HG03378 (cell line): ENCODE measurements at regions not wholly inside any gene's neighbourhood (a gene's known extent, or its start where the extent isn't known, plus 50 kb on each side); places are given as distances from the start of the nearest gene placed in this dataset.
"Not testable (repeated sequence)": the region's sequence is repeated elsewhere in the genome, so short reads cannot be mapped to it uniquely, and the experiment has no call there.

Source experiments
- ATAC-seq: cut with Tn5 transposase; IDR thresholded peaks from one replicate; pipeline ENCODE4 v1.9.1; 2021; ENCODE audit warnings: mild to moderate bottlenecking, moderate library complexity; ENCODE audit not compliant: unreplicated experiment

GRCh38 chr17:68097161-68097805, 61.7 kb downstream of the KPNA2 start:
- no peak for ATAC-seq

GRCh38 chr17:68099341-68099753, 63.8 kb downstream of the KPNA2 start:
- not testable (repeated sequence) for ATAC-seq

- ATAC-seq = no peak
Measured at GRCh38 chr17:68100000-68100641, 64.6 kb downstream of the KPNA2 start.

- peak; percentile 49 for ATAC-seq
Measured at GRCh38 chr17:68101075-68101986, 65.8 kb downstream of the KPNA2 start.

- ATAC-seq = no peak
Measured at GRCh38 chr17:68101987-68102314, 66.4 kb downstream of the KPNA2 start.

- ATAC-seq = no peak
Measured at GRCh38 chr17:68102318-68102758, 66.8 kb downstream of the KPNA2 start.

GRCh38 chr17:68103148-68103547, 67.6 kb downstream of the KPNA2 start:
- ATAC-seq = no peak

- no peak for ATAC-seq
Measured at GRCh38 chr17:68106085-68106484, 70.5 kb downstream of the KPNA2 start.

- ATAC-seq = no peak
Measured at GRCh38 chr17:68107373-68107772, 71.8 kb downstream of the KPNA2 start.

- ATAC-seq = no peak
Measured at GRCh38 chr17:68108313-68109000, 72.9 kb downstream of the KPNA2 start.

GRCh38 chr17:68109404-68109803, 73.9 kb downstream of the KPNA2 start:
- not testable (repeated sequence) for ATAC-seq

- ATAC-seq = not testable (repeated sequence)
Measured at GRCh38 chr17:68116211-68116610, 80.7 kb downstream of the KPNA2 start.

- no peak for ATAC-seq
Measured at GRCh38 chr17:68122587-68122986, 87.1 kb downstream of the KPNA2 start.

GRCh38 chr17:68125111-68125870, 89.8 kb downstream of the KPNA2 start:
- ATAC-seq = no peak

GRCh38 chr17:68127914-68128313, 92.4 kb downstream of the KPNA2 start:
- no peak for ATAC-seq

- no peak for ATAC-seq
Measured at GRCh38 chr17:68131456-68131855, 95.9 kb downstream of the KPNA2 start.

- ATAC-seq = no peak
Measured at GRCh38 chr17:68133346-68134045, 98.0 kb downstream of the KPNA2 start.

GRCh38 chr17:68134046-68134637, 98.6 kb downstream of the KPNA2 start:
- no peak for ATAC-seq

- no peak for ATAC-seq
Measured at GRCh38 chr17:68134731-68135130, 99.2 kb downstream of the KPNA2 start.
